Hepatocyte (in vitro differentiated cells): ENCODE measurements at regions not wholly inside any gene's neighbourhood (a gene's known extent, or its start where the extent isn't known, plus 50 kb on each side); places are given as distances from the start of the nearest gene placed in this dataset.

Experiments
- DNase-seq: peaks from one replicate; pipeline ENCODE4 v3.0.0-alpha.2; 2016; ENCODE audit warnings: low spot score
- H2AFZ ChIP-seq: fragments of 200-600 bp; sonication (generic); 2 replicates; pipeline ENCODE4 v1.6.0; 2016; ENCODE audit warnings: antibody characterized with exemption, mild to moderate bottlenecking
- H3K27ac ChIP-seq: fragments of 200-600 bp; sonication (generic); 2 replicates; pipeline ENCODE4 v1.5.1; 2016; ENCODE audit warnings: mild to moderate bottlenecking
- H3K27me3 ChIP-seq: fragments of 200-600 bp; sonication (generic); 2 replicates; pipeline ENCODE4 v1.6.1; 2016
- H3K36me3 ChIP-seq: fragments of 200-600 bp; sonication (generic); replicated peaks from 2 replicates; pipeline ENCODE4 v1.5.1; 2016; ENCODE audit warnings: low read depth; ENCODE audit not compliant: insufficient read depth
- H3K4me1 ChIP-seq: fragments of 200-600 bp; sonication (generic); 2 replicates; pipeline ENCODE4 v1.5.1; 2016; ENCODE audit warnings: mild to moderate bottlenecking, moderate library complexity; ENCODE audit not compliant: insufficient read depth
- H3K4me2 ChIP-seq: fragments of 200-600 bp; sonication (generic); 2 replicates; pipeline ENCODE4 v1.6.0; 2016
- H3K4me3 ChIP-seq: fragments of 200-600 bp; sonication (generic); 2 replicates; pipeline ENCODE4 v1.5.1; 2016; ENCODE audit warnings: mild to moderate bottlenecking
- H3K79me2 ChIP-seq: fragments of 200-600 bp; sonication (generic); 2 replicates; pipeline ENCODE4 v1.6.0; 2017; ENCODE audit warnings: mild to moderate bottlenecking
- H3K9me2 ChIP-seq: fragments of 200-600 bp; sonication (generic); replicated peaks from 2 replicates; pipeline ENCODE4 v1.6.0; 2017; ENCODE audit warnings: mild to moderate bottlenecking; ENCODE audit not compliant: insufficient read depth
- H3K9me3 ChIP-seq: fragments of 200-600 bp; sonication (generic); 2 replicates; pipeline ENCODE4 v1.5.1; 2016; ENCODE audit warnings: low read depth, mild to moderate bottlenecking
- H4K20me1 ChIP-seq: fragments of 200-600 bp; sonication (generic); 2 replicates; pipeline ENCODE4 v1.6.0; 2016; ENCODE audit warnings: mild to moderate bottlenecking; ENCODE audit not compliant: insufficient read depth, poor library complexity, severe bottlenecking
- EZH2 ChIP-seq: fragments of 200-600 bp; sonication (generic); IDR thresholded peaks from 2 replicates; pipeline ENCODE4 v1.6.1; 2016; ENCODE audit warnings: antibody characterized with exemption, mild to moderate bottlenecking, borderline replicate concordance
- EZH2phosphoT487 ChIP-seq: fragments of 200-600 bp; sonication (generic); IDR thresholded peaks from one replicate; pipeline ENCODE4 v1.6.1; 2018; ENCODE audit warnings: antibody characterized with exemption, mild to moderate bottlenecking, low read depth, moderate library complexity; ENCODE audit not compliant: unreplicated experiment, severe bottlenecking
- WGBS: methylation state at CpG from one replicate; pipeline ENCODE4 v1.1.6; 2016; ENCODE audit warnings: low lambda C conversion rate; ENCODE audit errors: missing lambda C conversion rate; 5-methylcytosine and 5-hydroxymethylcytosine counted together
- TF ChIP-seq, protein P1 (sequence below): fragments of 200-600 bp; sonication (generic); IDR thresholded peaks from 2 replicates; pipeline ENCODE4 v1.5.1; 2016; ENCODE audit warnings: antibody characterized with exemption, mild to moderate bottlenecking; ENCODE audit not compliant: poor library complexity

DNA sequence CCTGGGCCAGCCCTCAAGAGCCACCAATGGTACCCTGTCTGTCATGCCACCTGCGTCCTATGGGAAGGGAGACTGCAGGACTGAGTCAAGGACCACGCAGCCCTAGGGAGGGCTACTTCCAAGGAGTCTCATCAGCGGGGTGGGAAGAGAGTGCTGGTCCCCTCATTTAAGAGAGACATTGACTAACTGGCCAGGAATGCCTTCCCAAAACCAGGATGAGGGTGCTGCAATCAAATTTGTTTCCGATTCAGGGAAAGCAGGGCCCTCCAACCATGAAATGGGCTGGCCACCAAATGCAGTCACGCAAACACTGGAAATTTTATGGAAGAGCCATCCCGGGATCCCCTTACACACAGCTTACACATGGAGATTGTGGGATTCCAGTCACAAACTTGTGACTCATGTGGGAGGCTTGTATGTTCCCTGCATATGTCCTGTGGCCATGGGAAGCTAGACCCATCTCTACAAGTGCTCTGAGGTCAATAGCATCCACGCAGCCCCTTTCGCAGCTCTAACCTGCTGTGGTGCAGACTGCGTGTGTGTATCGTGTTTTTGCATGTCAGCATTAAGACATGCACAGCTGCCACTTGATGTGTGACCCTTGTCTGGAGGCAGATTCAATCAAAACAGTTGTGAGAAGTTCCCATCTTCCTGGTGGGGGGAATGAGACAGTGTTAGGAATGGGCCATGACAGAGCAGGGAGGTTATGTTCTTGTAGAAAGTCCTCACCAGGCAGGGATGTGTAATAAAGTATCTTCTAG is 53.0 kb upstream of the CST7 start:
- TF ChIP-seq, protein P1, sequence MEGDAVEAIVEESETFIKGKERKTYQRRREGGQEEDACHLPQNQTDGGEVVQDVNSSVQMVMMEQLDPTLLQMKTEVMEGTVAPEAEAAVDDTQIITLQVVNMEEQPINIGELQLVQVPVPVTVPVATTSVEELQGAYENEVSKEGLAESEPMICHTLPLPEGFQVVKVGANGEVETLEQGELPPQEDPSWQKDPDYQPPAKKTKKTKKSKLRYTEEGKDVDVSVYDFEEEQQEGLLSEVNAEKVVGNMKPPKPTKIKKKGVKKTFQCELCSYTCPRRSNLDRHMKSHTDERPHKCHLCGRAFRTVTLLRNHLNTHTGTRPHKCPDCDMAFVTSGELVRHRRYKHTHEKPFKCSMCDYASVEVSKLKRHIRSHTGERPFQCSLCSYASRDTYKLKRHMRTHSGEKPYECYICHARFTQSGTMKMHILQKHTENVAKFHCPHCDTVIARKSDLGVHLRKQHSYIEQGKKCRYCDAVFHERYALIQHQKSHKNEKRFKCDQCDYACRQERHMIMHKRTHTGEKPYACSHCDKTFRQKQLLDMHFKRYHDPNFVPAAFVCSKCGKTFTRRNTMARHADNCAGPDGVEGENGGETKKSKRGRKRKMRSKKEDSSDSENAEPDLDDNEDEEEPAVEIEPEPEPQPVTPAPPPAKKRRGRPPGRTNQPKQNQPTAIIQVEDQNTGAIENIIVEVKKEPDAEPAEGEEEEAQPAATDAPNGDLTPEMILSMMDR, result no peak
- TF ChIP-seq EZH2phosphoT487 (no peak), EZH2 (no peak)
- H3K9me2 ChIP-seq, result no peaks in the 10 kb centered on the region
- H4K20me1 ChIP-seq, result no peaks in the 10 kb centered on the region
- H3K4me2 ChIP-seq, result no peak overlapping the region
- H3K4me3 ChIP-seq, result no peak overlapping the region
- H3K9me3 ChIP-seq, result no peaks in the 10 kb centered on the region
- DNase-seq, result no peak
- no peaks in the 10 kb centered on the region for H3K27me3 ChIP-seq
- H3K27ac ChIP-seq, result no peak overlapping the region
- no peak overlapping the region for H2AFZ ChIP-seq
- H3K79me2 ChIP-seq, result no peaks in the 10 kb centered on the region
- H3K4me1 ChIP-seq, result no peaks in the 10 kb centered on the region
- no peaks in the 10 kb centered on the region for H3K36me3 ChIP-seq
- WGBS, result 90% methylated on average over 10 of the region's 10 CpGs

DNA sequence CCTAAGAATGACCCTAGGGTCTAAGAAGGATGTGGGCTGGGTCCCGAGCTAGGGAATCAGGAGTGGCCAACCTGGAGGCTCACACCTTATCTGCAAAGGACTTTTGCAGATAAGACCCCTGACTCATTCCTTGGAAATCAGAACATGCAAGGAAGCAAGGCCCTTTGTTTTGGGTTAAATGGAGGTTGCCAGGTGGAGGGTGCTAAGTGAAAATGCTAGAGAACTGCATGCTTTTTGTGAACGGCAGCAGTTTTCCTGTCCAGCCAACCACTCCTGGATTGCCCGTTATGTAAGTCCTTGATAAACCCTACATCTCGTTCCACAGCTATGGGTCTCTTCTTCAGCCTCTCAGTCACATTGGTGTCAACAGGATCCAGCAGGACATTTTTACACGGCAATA is 52.1 kb upstream of the CST7 start:
- no peak overlapping the region for H3K27ac ChIP-seq
- H3K9me2 ChIP-seq, result no peaks in the 10 kb centered on the region
- H3K4me1 ChIP-seq, result no peaks in the 10 kb centered on the region
- no peaks in the 10 kb centered on the region for H4K20me1 ChIP-seq
- no peak overlapping the region for H3K4me3 ChIP-seq
- H3K27me3 ChIP-seq, result no peaks in the 10 kb centered on the region
- no peak overlapping the region for H2AFZ ChIP-seq
- H3K36me3 ChIP-seq, result no peaks in the 10 kb centered on the region
- H3K4me2 ChIP-seq, result no peak overlapping the region
- DNase-seq, result no peak
- no peaks in the 10 kb centered on the region for H3K9me3 ChIP-seq
- H3K79me2 ChIP-seq, result no peaks in the 10 kb centered on the region
- no peak for TF ChIP-seq EZH2phosphoT487
- no peak for TF ChIP-seq EZH2
- TF ChIP-seq, protein P1, result no peak
- 80% methylated on average over 5 of the region's 5 CpGs for WGBS

DNA sequence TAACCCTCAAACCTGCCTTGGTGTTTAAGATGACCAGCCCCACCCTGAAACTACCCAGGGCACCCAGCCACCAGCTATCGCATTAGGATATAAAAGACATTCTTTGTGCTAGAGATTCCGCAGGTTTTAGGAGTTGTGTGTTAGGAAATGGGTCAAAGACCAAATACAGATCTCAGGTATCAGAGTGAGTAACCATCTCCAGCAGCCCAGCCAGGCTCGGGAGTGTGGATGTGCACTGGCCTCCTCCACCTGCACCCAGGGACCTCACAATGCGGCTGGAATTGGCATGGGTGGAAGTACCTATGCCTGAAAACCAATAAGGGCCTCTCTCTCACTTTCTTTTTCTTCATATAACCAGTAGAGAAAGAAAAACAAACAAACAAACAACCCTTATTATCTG is 51.1 kb upstream of the CST7 start:
- Histone ChIP-seq H3K36me3 (no peaks in the 10 kb centered on the region), H3K9me2 (no peaks in the 10 kb centered on the region), H3K27ac (no peak overlapping the region), H3K4me2 (no peak overlapping the region), H3K79me2 (no peaks in the 10 kb centered on the region), H3K9me3 (no peaks in the 10 kb centered on the region), H3K4me3 (no peak overlapping the region), H2AFZ (no peak overlapping the region), H3K27me3 (no peaks in the 10 kb centered on the region), H4K20me1 (no peaks in the 10 kb centered on the region), H3K4me1 (no peaks in the 10 kb centered on the region)
- no peak for DNase-seq
- TF ChIP-seq EZH2, result no peak
- no peak for TF ChIP-seq EZH2phosphoT487
- 90% methylated on average over 4 of the region's 4 CpGs for WGBS

DNA sequence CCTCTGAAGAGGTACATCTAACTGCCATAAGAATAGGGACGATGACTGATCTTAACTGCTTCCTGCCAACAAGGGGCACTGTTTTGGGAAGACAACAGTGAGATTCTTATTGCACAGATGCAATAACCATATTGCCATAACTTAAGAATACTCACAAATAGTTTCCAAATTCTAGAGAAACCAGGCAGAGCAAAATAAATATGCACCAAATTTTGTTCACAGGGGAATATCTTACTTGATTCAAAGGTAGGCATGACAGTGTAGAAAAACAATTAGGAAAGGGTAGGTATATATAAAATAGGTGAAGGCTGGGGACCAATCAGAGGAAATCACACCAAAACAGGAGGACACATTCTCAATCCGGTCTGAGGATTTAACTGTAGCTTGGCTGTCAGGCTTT is 49.9 kb upstream of the CST7 start:
- no peaks in the 10 kb centered on the region for H4K20me1 ChIP-seq
- H3K36me3 ChIP-seq, result no peaks in the 10 kb centered on the region
- H3K4me2 ChIP-seq, result no peak overlapping the region
- no peak overlapping the region for H3K27ac ChIP-seq
- no peaks in the 10 kb centered on the region for H3K27me3 ChIP-seq
- no peaks in the 10 kb centered on the region for H3K4me1 ChIP-seq
- TF ChIP-seq, protein P1, result no peak
- TF ChIP-seq EZH2 (no peak), EZH2phosphoT487 (no peak)
- H3K4me3 ChIP-seq, result no peak overlapping the region
- no peaks in the 10 kb centered on the region for H3K79me2 ChIP-seq
- no peak for DNase-seq
- no peaks in the 10 kb centered on the region for H3K9me3 ChIP-seq
- no peak overlapping the region for H2AFZ ChIP-seq
- 89% methylated on average over 2 of the region's 2 CpGs for WGBS
- no peaks in the 10 kb centered on the region for H3K9me2 ChIP-seq
